Sigmoid colon (tissue), 6 donors: ENCODE measurements at regions not wholly inside any gene's neighbourhood (a gene's known extent, or its start where the extent isn't known, plus 50 kb on each side); places are given as distances from the start of the nearest gene placed in this dataset.
"Not testable (repeated sequence)": the region's sequence is repeated elsewhere in the genome, so short reads cannot be mapped to it uniquely, and the experiment has no call there.

ENCODE experiments used
- DNase-seq: peaks from one replicate; pipeline ENCODE4 v3.0.0-alpha.2; 2019
- H3K27ac ChIP-seq, 4 donors: fragments of 200-600 bp; sonication (generic); one replicate each; pipeline ENCODE4 v1.5.1; 2016 to 2019; ENCODE audit warnings: mild to moderate bottlenecking in 1 of 4
- H3K27me3 ChIP-seq, 3 donors: fragments of 200-600 bp; sonication (generic); one replicate each; pipeline ENCODE4 v1.5.1; 2019; ENCODE audit warnings: mild to moderate bottlenecking in 1 of 3
- H3K36me3 ChIP-seq, 4 donors: fragments of 200-600 bp; sonication (generic); one replicate each; pipeline ENCODE4 v1.5.1; 2016 to 2019
- H3K4me1 ChIP-seq, 4 donors: fragments of 200-600 bp; sonication (generic); one replicate each; pipeline ENCODE4 v1.5.1; 2017 to 2019
- H3K4me3 ChIP-seq, 4 donors: fragments of 200-600 bp; sonication (generic); one replicate each; pipeline ENCODE4 v1.5.1; 2017 to 2019; ENCODE audit warnings: mild to moderate bottlenecking in 2 of 4, moderate library complexity in 1 of 4
- H3K9me3 ChIP-seq, 4 donors: fragments of 200-600 bp in 3 of 4; sonication (generic) in 3 of 4; one replicate each; pipeline versions ENCODE4 v1.5.1 to v1.6.1; 2013 to 2019
- EP300 ChIP-seq, 4 donors: sonication (generic); formaldehyde crosslinking; IDR thresholded peaks; one replicate each; pipeline ENCODE4 v1.6.1; 2017; ENCODE audit warnings: antibody characterized with exemption in 4 of 4
- POLR2A ChIP-seq, 2 donors: fragments of 450-650 bp; IDR thresholded peaks; one replicate each; pipeline ENCODE4 v1.6.1; 2016; ENCODE audit warnings: antibody characterized with exemption in 2 of 2, mild to moderate bottlenecking in 2 of 2, moderate library complexity in 2 of 2
- POLR2AphosphoS5 ChIP-seq, 4 donors: sonication (generic); formaldehyde crosslinking; IDR thresholded peaks; one replicate each; pipeline ENCODE4 v1.6.1; 2017; ENCODE audit warnings: antibody characterized with exemption in 4 of 4
- WGBS, 2 donors: extraction: QIAGEN DNeasy Blood & Tissue Kit; methylation state at CpG; one replicate each; pipeline ENCODE4 v1.1.7; 2013; 5-methylcytosine and 5-hydroxymethylcytosine counted together
- intact Hi-C: fragments of 100-400 bp; cut with DNase I; formaldehyde crosslinking; loops from one replicate; pipeline ENCODE4 v1.15.1; 2023
- TF ChIP-seq, protein P1 (sequence below), 4 experiments: fragments of 450-650 bp in 3 of 4; fragments of 200-600 bp in 1 of 4; IDR thresholded peaks; one replicate each; pipeline ENCODE4 v1.5.1; 2016 to 2019; ENCODE audit warnings: antibody characterized with exemption in 4 of 4, mild to moderate bottlenecking in 3 of 4, moderate library complexity in 2 of 4
- donor health status: healthy with polysubstance abuse.
- donor health status: healthy.

- TF ChIP-seq EP300 (IDR thresholded peaks at IDR 0.05) (no peak), POLR2AphosphoS5 (IDR thresholded peaks at IDR 0.05) (no peak), POLR2A (IDR thresholded peaks at IDR 0.05) (no peak)
- TF ChIP-seq, protein P1, sequence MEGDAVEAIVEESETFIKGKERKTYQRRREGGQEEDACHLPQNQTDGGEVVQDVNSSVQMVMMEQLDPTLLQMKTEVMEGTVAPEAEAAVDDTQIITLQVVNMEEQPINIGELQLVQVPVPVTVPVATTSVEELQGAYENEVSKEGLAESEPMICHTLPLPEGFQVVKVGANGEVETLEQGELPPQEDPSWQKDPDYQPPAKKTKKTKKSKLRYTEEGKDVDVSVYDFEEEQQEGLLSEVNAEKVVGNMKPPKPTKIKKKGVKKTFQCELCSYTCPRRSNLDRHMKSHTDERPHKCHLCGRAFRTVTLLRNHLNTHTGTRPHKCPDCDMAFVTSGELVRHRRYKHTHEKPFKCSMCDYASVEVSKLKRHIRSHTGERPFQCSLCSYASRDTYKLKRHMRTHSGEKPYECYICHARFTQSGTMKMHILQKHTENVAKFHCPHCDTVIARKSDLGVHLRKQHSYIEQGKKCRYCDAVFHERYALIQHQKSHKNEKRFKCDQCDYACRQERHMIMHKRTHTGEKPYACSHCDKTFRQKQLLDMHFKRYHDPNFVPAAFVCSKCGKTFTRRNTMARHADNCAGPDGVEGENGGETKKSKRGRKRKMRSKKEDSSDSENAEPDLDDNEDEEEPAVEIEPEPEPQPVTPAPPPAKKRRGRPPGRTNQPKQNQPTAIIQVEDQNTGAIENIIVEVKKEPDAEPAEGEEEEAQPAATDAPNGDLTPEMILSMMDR (IDR thresholded peaks at IDR 0.05) = no peak
- Histone ChIP-seq H3K4me1 (no peaks in the 10 kb centered on the region), H3K36me3 (no peaks in the 10 kb centered on the region), H3K27me3 (no peaks in the 10 kb centered on the region), H3K9me3 (no peaks in the 10 kb centered on the region), H3K4me3 (no peak overlapping the region), H3K27ac (no peak overlapping the region)
- intact Hi-C loops = no loop called here
- 30 to 70% methylated on average over 1 of the region's 1 CpG for WGBS, 2 donors
- DNase-seq = no peak
Observed at GRCh38 chr3:87949879-87950208, 109.0 kb downstream of the CGGBP1 start.

DNA sequence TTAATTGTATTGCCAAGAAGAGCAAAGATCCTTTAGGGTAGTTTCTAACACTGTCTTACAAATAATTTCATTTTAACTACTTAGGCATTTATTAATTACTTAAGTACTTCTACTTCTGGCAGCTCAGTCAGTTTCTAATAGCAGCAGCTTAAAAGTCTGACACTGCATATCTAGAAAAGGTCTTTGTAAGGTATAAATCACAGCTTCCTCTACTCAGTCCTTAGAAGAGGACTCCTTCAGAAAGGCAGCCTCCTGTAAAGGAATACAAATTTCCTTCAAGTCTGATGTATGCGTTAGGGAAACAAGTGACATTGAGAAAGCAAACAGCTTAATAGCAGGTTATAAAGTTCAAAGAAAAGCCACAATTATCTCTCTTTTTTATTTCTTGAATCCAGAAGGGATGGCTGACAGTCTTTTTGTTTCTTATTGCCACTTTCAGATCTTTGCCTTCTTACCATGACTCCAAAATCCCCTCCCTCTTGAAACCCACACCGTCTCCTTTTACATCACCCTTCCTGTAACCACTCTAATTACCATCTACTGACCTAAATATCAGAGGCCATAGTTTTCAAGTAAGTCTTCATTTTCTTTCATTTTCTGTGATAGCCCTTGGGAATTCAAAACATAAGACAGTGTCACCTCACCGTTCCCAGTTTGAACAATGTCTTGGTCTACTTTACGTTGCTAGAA, 109.5 kb downstream of the CGGBP1 start:
- Histone ChIP-seq H3K27ac (no peak overlapping the region), H3K4me1 (no peaks in the 10 kb centered on the region), H3K9me3 (no peaks in the 10 kb centered on the region), H3K27me3 (no peaks in the 10 kb centered on the region), H3K4me3 (no peak overlapping the region), H3K36me3 (no peaks in the 10 kb centered on the region)
- no peak for DNase-seq
- TF ChIP-seq POLR2AphosphoS5 (IDR thresholded peaks at IDR 0.05) (no peak), EP300 (IDR thresholded peaks at IDR 0.05) (no peak), POLR2A (IDR thresholded peaks at IDR 0.05) (no peak)
- TF ChIP-seq, protein P1 (IDR thresholded peaks at IDR 0.05) = no peak
- intact Hi-C loops = no loop called here
- WGBS, 2 donors = 25 to 58% methylated on average over 4 of the region's 4 CpGs

- intact Hi-C loops, H3K4me1 ChIP-seq, DNase-seq, H3K27me3 ChIP-seq, H3K4me3 ChIP-seq, H3K27ac ChIP-seq, H3K36me3 ChIP-seq, H3K9me3 ChIP-seq: not testable (repeated sequence)
- 92 to 96% methylated on average over 20 of the region's 20 CpGs for WGBS, 2 donors
Observed at GRCh38 chr3:87946007-87946406, 112.8 kb downstream of the CGGBP1 start.

GRCh38 chr3:87942256-87942655, 116.5 kb downstream of the CGGBP1 start:
- DNase-seq, H3K9me3 ChIP-seq, intact Hi-C loops, H3K4me3 ChIP-seq, H3K36me3 ChIP-seq, H3K4me1 ChIP-seq, H3K27me3 ChIP-seq, H3K27ac ChIP-seq: not testable (repeated sequence)
- WGBS, 2 donors = 94 to 95% methylated on average over 8 of the region's 8 CpGs

GRCh38 chr3:87924485-87924884, 134.3 kb downstream of the CGGBP1 start:
- DNase-seq = no peak
- Histone ChIP-seq H3K9me3 (peaks cover 0 to 8% (median 2%) of the 10 kb centered on the region in 4 donors), H3K4me3 (no peak overlapping the region), H3K36me3 (no peaks in the 10 kb centered on the region), H3K27me3 (no peaks in the 10 kb centered on the region), H3K27ac (no peak overlapping the region), H3K4me1 (no peaks in the 10 kb centered on the region)
- WGBS, 2 donors = 64 to 88% methylated on average over 1 of the region's 1 CpG
- intact Hi-C loops = no loop called here
- no peak for TF ChIP-seq POLR2A (IDR thresholded peaks at IDR 0.05)
- no peak for TF ChIP-seq EP300 (IDR thresholded peaks at IDR 0.05)
- TF ChIP-seq, protein P1 (IDR thresholded peaks at IDR 0.05) = no peak
- TF ChIP-seq POLR2AphosphoS5 (IDR thresholded peaks at IDR 0.05) = no peak

GRCh38 chr3:87920549-87920948, 138.3 kb downstream of the CGGBP1 start:
- intact Hi-C loops = no loop called here
- TF ChIP-seq EP300 (IDR thresholded peaks at IDR 0.05) = no peak
- no peak overlapping the region for H3K4me3 ChIP-seq
- DNase-seq = no peak
- 41 to 66% methylated on average over 1 of the region's 1 CpG for WGBS, 2 donors
- peaks cover 0 to 6% (median 2%) of the 10 kb centered on the region in 4 donors for H3K9me3 ChIP-seq
- H3K36me3 ChIP-seq = no peaks in the 10 kb centered on the region
- H3K27me3 ChIP-seq = no peaks in the 10 kb centered on the region
- H3K4me1 ChIP-seq = no peaks in the 10 kb centered on the region
- no peak overlapping the region for H3K27ac ChIP-seq
